ENCODE measurements at regions not wholly inside any gene's neighbourhood (a gene's known extent, or its start where the extent isn't known, plus 50 kb on each side); places are given as distances from the start of the nearest gene placed in this dataset.

- TF ChIP-seq CTCF (IDR thresholded peaks at IDR 0.05) (no peak), POLR2A (IDR thresholded peaks at IDR 0.05) (no peak), POLR2AphosphoS5 (IDR thresholded peaks at IDR 0.05) (no peak)
Measured at GRCh38 chr21:27678511-27678910, 711.6 kb upstream of the ADAMTS5 start.

Measured in suprapubic skin (tissue), 4 donors.